HG03103 (cell line): ENCODE measurements at regions not wholly inside any gene's neighbourhood (a gene's known extent, or its start where the extent isn't known, plus 50 kb on each side); places are given as distances from the start of the nearest gene placed in this dataset.

Experiments used
- ATAC-seq: cut with Tn5 transposase; IDR thresholded peaks from one replicate; pipeline ENCODE4 v1.9.1; 2021; ENCODE audit warnings: low read depth; ENCODE audit not compliant: unreplicated experiment

- no peak for ATAC-seq
These were observed 469.0 kb upstream of the USP24 start for GRCh38 chr1:55684131-55684650.

DNA sequence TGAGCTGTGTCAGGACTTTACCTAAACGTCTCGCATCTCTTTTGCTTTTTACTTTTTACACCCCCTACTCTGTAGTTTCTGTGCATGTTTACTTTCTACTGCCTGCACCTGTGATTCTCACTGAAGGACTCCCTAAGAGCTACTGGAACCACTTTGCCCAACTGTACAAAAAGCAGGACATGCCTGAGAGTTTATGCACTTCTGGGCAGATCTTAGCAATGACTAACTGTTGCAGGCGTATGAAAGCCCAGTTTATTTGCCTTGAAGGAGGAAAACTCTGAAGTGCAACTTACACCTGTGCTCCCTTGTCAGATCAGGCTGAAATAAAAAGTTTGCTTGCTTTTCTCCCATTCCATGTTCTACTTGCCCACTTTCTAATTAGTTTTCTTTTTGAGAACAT, 467.0 kb upstream of the USP24 start:
- no peak for ATAC-seq

DNA sequence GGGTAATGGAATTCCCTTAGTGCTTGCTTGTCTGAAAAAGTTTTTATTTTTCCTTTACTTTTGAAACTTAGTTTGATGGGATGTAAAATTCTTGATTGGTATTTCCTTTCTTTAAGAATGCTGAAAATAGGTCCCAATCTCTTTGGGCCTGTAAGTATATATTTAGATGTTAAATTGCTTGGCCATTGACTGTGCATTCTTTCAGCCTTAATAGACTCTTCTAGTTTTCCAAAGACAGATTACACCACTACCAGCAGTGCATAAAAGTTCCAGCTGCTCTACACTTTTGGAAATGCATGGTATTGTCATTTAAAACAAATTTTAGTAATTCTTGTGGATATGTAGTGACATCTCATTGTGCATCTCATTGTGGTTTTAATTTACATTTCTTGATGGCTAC, 464.8 kb upstream of the USP24 start:
- no peak for ATAC-seq

GRCh38 chr1:55673416-55673815, 458.3 kb upstream of the USP24 start:
- ATAC-seq = no peak

- ATAC-seq = no peak
These were observed 455.3 kb upstream of the USP24 start for GRCh38 chr1:55670331-55671082.

DNA sequence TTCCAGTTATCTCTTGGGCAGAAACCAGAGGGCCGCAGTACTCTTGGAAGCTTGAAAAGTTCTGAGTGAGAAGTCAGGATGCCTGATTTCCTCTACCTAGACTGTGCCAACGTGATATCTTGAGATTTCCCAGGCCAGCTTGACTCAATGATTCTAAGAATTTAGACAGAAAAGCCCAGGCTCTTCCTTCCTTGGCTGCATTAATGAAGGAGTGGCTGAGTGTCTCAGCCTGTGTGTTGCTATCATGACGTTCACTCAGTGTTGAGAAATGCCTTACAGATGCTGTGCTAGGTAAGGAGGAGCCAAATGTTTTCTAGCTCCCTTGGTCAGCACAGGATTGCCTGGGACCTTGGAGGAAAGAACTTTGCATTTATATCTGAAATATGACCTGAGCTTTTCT, 454.1 kb upstream of the USP24 start:
- no peak for ATAC-seq

DNA sequence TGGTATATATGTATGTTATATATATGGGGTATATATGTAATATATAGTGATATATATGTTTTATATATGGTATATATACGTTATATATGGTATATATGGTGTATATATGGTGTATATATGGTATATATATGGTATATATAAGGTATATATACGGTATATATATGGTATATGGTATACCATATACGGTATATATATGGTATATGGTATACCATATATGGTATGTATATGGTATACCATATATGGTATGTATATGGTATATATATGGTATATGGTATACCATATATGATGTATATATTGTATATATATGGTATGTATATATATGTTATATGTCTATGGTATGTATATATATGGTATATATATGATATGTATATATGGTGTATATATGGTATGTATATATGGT, 447.7 kb upstream of the USP24 start:
- ATAC-seq = no peak

- no peak for ATAC-seq
These were observed 443.8 kb upstream of the USP24 start for GRCh38 chr1:55658917-55659316.

DNA sequence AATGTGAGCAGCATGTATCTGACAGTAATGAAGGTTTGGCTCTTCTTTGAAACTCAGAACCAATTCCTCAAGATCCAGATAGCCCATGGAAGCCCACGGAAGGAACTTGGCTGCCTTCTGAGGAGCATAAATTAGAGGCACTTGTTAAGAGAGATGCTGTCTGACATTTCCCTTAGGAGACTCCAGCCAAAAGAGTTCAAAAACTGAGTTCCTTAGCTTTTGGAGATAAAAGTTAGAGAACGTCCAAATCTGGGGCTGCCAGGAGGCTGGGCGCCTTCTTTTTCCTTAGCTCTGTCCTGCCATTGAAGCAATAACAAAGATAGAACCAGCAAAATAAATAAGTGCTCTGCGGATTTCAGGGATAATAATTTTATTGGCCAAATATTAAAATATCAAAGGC, 439.6 kb upstream of the USP24 start:
- no peak for ATAC-seq

DNA sequence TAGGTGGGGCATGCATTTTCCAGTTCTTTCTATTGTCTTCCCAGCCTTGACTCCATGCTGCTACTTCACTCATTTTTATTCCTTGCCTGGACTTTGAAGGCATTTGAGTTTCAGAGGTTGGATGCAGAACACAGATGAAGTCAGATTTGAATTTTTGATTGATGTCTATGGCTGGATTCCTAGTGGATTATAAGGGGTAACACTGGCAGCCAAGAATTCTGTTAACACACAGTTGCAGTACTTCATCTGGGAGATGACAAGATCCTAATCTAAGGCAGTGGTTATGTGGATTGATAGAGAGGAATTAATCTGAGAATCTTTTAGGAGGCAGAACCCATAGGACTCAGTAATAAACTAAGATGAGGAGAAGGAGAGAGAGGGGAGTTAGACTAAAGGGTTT, 439.0 kb upstream of the USP24 start:
- ATAC-seq = no peak

DNA sequence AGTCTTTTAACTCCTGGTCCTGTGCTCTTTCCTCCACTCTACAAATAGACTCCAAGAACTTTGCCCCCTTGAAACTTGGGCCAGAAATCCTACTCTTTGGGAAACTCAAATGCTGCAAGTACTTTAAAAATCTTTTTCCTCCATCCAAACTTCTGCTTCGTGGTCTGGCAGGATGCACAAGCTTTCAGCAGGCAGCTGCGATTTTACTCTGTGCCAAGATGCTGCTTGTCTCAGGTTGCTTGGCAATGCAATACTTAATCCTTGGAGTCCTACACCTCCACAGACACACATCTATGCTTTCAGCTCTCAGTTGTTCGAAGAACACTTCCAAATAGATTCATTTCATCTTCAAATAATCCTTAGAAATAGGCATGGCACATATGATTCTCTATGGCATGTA, 435.3 kb upstream of the USP24 start:
- no peak for ATAC-seq

DNA sequence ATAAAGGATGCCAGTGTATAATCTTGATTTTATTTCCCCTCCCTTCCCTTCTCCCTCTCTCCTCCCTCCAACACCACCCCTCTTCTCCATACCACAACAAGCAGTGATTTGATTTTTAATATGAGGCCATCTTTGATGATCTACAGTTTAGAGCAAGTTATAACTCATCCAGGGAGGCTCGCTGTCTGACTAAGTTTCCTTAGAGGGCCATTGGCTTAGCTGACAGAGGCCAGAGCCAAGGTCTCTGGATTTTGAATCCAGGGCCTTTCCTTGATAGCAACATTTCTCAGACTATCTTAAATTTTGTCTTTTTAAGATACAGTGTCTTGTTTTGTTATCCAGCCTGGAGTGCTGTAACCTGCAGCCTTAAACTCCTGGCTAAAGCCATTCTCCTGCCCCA, 431.0 kb upstream of the USP24 start:
- no peak for ATAC-seq

DNA sequence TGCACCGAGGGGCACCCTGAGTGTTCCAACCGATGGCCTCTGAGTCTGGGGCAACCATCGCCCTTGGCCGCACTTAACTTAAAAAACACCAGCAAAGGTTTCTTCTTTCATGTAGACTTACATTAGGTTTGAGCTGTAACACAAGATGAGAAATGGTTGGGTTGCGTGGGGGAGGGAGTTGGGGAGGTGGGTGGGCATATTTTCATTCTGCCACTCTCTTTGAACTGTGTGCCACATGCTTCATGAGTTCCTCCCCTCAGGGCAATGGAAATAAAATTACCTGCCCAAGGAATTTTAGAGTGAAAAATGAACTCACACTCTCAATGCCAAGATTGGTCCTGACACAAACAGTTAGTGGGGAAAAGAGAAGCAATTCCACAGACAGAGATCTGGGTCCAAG, 430.1 kb upstream of the USP24 start:
- ATAC-seq = no peak

DNA sequence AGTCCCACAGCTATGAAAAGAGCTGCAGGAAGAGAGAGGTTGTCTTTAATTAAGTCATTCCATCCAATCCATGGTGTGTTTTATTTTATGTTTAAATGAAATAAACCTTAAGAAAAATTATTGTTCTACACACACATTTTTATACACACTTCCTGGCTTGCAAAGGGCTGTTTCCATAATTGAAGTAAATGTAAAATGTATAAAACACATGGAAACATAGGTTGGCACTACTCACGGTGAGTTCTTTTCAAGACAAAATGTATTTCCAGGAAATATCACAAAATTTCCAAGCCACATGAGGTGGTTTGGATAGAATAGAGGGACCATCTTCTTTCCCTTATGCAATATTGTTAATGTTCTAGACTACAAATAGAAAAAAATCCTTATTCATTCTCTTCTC, 426.8 kb upstream of the USP24 start:
- ATAC-seq = no peak

DNA sequence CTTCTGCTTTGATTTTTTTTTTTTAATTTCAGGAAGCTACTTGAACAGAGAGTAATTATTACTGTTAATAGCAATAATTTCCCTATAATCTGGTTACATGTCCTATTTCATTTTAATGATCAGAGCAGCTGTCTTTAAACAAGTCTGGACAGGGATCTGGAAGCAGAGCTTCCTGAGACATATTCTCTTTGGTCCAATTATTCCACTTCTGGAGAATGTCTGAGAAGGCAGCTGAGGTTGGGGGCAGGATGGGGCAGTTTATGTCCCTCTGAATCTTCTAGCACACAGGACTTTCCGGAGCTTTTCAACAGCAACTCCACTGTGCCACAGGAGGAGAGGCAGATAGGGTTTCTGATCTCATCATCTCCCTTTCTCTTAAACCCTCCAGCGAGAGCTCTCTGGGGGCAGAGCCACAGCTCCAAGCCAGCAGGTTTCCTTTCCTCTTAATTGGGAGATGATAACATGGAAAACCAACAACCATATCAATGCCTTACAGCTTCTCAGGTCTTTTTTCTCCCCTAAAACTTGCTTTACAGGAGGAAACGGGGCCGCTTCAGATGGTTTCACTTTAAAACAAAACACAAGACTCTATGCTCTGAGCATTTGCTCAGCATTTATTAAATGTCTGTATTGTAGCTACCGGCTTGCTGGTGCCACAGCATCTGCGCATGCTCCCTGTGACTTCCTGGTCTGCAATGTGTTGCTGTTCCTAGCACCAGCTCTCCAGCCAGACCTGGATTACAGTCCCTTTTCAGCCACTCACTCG, 425.7 kb upstream of the USP24 start:
- ATAC-seq = no peak

GRCh38 chr1:55639526-55639925, 424.4 kb upstream of the USP24 start:
- no peak for ATAC-seq

- ATAC-seq = no peak
These were observed 423.9 kb upstream of the USP24 start for GRCh38 chr1:55639051-55639450.

GRCh38 chr1:55636696-55637095, 421.5 kb upstream of the USP24 start:
- no peak for ATAC-seq

DNA sequence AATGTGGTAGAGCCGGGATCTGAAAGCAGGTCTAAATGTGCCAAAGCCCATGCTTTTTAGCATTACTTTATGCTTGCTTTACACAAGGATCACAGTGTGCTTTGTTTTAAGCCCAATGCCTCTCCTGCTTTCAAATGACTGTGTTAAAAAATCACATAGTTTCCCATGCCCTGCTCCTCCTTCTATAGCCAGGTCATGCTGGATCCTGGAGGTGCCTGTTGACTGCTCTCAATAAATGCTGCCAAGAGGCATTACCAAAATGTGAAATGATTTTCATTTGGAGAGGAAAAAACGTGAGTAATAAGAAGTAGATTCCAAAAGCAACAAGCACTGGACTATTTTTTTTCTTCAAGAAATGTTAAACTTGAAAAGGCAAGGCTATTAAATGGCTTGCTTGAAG, 420.7 kb upstream of the USP24 start:
- ATAC-seq = no peak

- ATAC-seq = no peak
These were observed 419.4 kb upstream of the USP24 start for GRCh38 chr1:55634516-55634915.

GRCh38 chr1:55632906-55633305, 417.7 kb upstream of the USP24 start:
- no peak for ATAC-seq

DNA sequence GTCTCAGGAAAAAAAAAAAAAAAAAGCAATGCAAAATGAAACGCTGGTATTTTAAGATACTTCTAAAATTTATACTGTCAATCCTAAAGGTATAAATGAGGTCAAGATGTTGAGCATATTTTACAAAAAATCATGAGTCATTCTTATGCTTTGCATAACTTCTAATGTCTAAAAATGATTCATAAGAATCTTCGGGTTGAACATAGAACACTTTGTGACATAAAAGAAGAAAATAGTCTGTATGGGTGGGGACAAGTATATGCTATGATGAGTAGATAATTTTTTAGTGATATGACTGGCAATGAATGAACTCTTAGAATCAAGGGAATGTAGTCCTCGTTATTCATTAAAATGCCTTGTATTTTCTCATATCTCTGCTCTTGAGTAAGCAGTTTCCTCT, 416.9 kb upstream of the USP24 start:
- no peak for ATAC-seq
